Right lung (tissue), 2 donors: ENCODE measurements at regions not wholly inside any gene's neighbourhood (a gene's known extent, or its start where the extent isn't known, plus 50 kb on each side); places are given as distances from the start of the nearest gene placed in this dataset.
"Not testable (repeated sequence)": the region's sequence is repeated elsewhere in the genome, so short reads cannot be mapped to it uniquely, and the experiment has no call there.

Source experiments
- DNase-seq, 2 donors: peaks; one replicate each; pipeline ENCODE4 v3.0.0-alpha.2; 2013

- DNase-seq: no peak
Observed at GRCh38 chr9:1875251-1875851, 139.8 kb upstream of the SMARCA2 start.

GRCh38 chr9:1875921-1876448, 139.2 kb upstream of the SMARCA2 start:
- DNase-seq: no peak

- no peak for DNase-seq
Observed at GRCh38 chr9:1876891-1877496, 138.2 kb upstream of the SMARCA2 start.

- DNase-seq: no peak
Observed at GRCh38 chr9:1877951-1878350, 137.2 kb upstream of the SMARCA2 start.

- DNase-seq: no peak
Observed at GRCh38 chr9:1878811-1879210, 136.3 kb upstream of the SMARCA2 start.

GRCh38 chr9:1879501-1879900, 135.6 kb upstream of the SMARCA2 start:
- DNase-seq: no peak

GRCh38 chr9:1880038-1880565, 135.0 kb upstream of the SMARCA2 start:
- DNase-seq: no peak

- no peak for DNase-seq
Observed at GRCh38 chr9:1881708-1882295, 133.3 kb upstream of the SMARCA2 start.

- DNase-seq: no peak
Observed at GRCh38 chr9:1882711-1883403, 132.3 kb upstream of the SMARCA2 start.

GRCh38 chr9:1890201-1890600, 124.9 kb upstream of the SMARCA2 start:
- DNase-seq: no peak

- peak; percentile 39 to 66 for DNase-seq
Observed at GRCh38 chr9:1890816-1891215, 124.3 kb upstream of the SMARCA2 start.

- DNase-seq: not testable (repeated sequence)
Observed at GRCh38 chr9:1903080-1903704, 112.0 kb upstream of the SMARCA2 start.

GRCh38 chr9:1907465-1907864, 107.7 kb upstream of the SMARCA2 start:
- no peak for DNase-seq

- no peak for DNase-seq
Observed at GRCh38 chr9:1909322-1909721, 105.8 kb upstream of the SMARCA2 start.

- DNase-seq: no peak
Observed at GRCh38 chr9:1910269-1910811, 104.8 kb upstream of the SMARCA2 start.

GRCh38 chr9:1913631-1914330, 101.4 kb upstream of the SMARCA2 start:
- DNase-seq: no peak

- DNase-seq: no peak
Observed at GRCh38 chr9:1916095-1916494, 99.1 kb upstream of the SMARCA2 start.

- peak in 1 of 2 donors; percentile 9 for DNase-seq
Observed at GRCh38 chr9:1916655-1917054, 98.5 kb upstream of the SMARCA2 start.

- DNase-seq: peak in 1 of 2 donors; percentile 11
Observed at GRCh38 chr9:1917396-1917935, 97.7 kb upstream of the SMARCA2 start.

- DNase-seq: no peak
Observed at GRCh38 chr9:1918108-1918507, 97.0 kb upstream of the SMARCA2 start.

GRCh38 chr9:1918622-1919021, 96.5 kb upstream of the SMARCA2 start:
- DNase-seq: no peak
